ENCODE measurements at regions not wholly inside any gene's neighbourhood (a gene's known extent, or its start where the extent isn't known, plus 50 kb on each side); places are given as distances from the start of the nearest gene placed in this dataset.

DNA sequence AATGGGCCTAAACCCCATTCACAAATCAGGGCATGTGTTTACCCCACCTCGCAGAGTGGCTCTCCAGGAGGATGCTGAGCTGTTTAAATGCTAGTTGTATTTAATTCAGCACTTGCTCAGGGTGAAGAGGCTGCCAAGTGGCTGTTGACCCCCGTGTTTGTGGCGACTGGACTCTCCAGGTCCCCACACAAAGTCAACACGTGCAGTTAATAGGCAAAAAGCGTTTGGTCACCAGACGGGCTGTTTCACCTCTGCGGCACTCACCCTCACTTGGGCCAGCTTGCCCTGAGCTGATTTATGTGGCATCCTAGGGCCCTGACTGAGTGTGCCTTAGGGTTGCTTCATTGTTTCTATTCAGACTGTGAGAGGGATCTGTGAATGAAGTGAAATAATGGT lies 152.3 kb downstream of the GAS1 start:
- DNase-seq (no peak), ATAC-seq (no peak)
- Mint-ChIP-seq H3K36me3 (ENCODE audit: low read depth) (no peaks in the 10 kb centered on the region), H3K4me3 (no peak overlapping the region), H3K4me1 (no peaks in the 10 kb centered on the region), H3K9me3 (no peaks in the 10 kb centered on the region), H3K27ac (no peak overlapping the region), H3K27me3 (peaks cover 3% of the 10 kb centered on the region)

DNA sequence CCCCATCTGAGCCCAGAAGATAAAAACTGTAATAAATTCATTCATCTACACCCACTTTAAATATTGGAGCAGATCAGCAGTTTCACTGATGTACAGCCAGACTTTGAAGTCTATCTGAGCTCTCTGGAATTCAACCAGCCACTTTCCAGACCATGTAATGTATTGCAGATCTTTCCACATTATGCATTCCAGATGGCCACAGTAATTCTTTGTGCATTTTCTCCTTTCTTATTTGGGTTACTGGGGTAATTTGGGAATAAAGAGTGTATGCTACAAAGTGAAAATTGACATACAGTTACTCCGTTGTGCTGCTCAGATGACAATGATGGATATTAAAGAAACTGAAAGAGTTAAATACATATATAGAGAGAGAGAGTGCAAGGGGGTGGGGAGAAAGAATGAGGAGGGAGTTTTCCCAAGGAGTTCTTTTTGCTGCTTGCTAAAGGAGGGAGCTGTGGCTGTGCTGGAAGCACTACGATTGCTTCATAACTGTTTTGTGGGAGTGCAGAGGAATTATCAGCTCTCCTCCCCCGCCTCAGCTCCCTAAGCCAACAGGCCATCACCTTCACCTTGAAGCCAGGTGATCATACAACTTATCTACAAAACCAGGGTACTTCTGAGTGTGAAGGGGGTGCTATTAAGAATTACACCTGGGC lies 152.8 kb downstream of the GAS1 start:
- Mint-ChIP-seq H3K4me3 (no peak overlapping the region), H3K9me3 (no peaks in the 10 kb centered on the region), H3K4me1 (no peaks in the 10 kb centered on the region), H3K36me3 (ENCODE audit: low read depth) (no peaks in the 10 kb centered on the region), H3K27me3 (peaks cover 2% of the 10 kb centered on the region), H3K27ac (no peak overlapping the region)
- DNase-seq (no peak), ATAC-seq (no peak)

DNA sequence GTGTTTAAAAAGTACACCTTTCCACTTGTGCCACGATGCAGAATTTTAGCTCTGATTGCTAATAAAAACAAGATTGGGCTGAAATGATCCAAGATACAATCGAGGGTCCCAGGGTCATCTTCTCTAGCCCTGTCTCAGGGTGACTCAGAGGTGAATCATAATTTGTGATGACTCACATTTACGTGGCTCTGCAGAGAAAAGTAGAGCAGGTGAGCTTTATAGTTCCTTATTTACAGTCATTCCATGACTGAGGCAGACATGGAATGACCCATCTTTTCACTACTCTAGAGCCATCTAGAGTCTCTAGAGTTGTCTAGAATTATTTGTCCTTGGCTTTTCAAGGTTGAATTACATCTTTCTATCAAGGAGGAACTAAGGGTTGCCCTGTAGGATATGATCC lies 155.2 kb downstream of the GAS1 start:
- no peak for ATAC-seq
- Mint-ChIP-seq H3K4me1 (no peaks in the 10 kb centered on the region), H3K27me3 (peaks cover 2% of the 10 kb centered on the region), H3K9me3 (no peaks in the 10 kb centered on the region), H3K27ac (no peak overlapping the region), H3K4me3 (no peak overlapping the region), H3K36me3 (ENCODE audit: low read depth) (no peaks in the 10 kb centered on the region)
- DNase-seq, result no peak

DNA sequence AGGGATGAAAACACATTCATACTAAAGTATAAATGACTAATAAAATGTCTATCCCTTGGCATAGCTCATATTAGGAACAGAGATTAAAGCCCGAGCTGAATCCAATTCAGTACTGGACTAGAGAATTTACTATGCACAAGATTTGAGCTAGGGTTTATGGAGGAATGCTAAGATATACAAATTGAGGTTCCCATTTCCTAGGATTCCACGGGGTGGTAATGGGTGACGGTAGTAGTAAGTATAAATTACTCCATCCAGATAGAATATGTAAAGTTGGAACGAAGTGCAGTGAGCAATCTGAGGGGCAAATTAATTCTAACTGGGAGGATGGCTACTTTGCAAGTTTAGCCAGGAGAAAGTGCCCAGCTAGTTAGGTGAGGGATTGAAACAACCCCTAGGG lies 156.5 kb downstream of the GAS1 start:
- Mint-ChIP-seq H3K9me3 (no peaks in the 10 kb centered on the region), H3K27me3 (peaks cover 2% of the 10 kb centered on the region), H3K36me3 (ENCODE audit: low read depth) (no peaks in the 10 kb centered on the region), H3K4me1 (no peaks in the 10 kb centered on the region), H3K4me3 (no peak overlapping the region), H3K27ac (no peak overlapping the region)
- DNase-seq, result no peak
- no peak for ATAC-seq

DNA sequence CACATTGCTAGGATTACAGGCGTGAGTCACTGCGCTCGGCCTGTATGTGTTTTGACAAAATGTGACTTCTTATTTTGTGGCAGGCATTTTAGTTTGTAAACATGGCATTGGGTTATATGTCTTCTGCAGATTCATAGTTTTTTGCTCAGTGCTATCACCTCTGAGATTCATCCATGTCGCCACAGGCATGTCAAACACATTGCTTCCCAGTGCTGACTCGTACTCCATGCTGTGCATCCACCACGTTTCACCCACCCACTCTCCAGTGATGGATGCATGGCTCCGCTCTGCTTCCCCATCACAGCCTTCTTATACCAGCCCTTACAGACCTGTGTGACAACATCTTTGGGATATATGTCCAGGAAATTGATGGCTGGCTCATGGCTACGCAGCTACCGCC lies 158.8 kb downstream of the GAS1 start:
- Mint-ChIP-seq H3K4me1 (no peaks in the 10 kb centered on the region), H3K4me3 (no peak overlapping the region), H3K36me3 (ENCODE audit: low read depth) (no peaks in the 10 kb centered on the region), H3K27ac (no peak overlapping the region), H3K27me3 (peaks cover 4% of the 10 kb centered on the region), H3K9me3 (no peaks in the 10 kb centered on the region)
- DNase-seq (no peak), ATAC-seq (no peak)

DNA sequence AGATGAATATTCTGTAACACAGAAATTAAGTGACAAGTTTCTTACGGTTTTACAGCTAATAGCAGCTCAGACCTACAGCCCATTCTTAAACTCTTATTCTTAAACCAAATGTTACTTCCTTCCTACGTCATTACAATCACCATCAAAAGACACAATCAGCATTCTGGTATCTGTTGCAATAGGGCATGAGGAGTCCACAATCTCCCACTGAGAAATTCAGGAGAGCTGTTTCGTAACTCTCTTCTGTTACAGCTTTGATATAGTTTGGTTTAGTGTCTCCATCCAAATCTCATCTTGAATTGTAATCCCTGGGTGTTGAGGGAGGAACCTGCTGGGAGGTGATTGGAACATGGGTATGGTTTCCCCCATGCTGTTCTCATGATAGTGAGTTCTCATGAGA lies 163.4 kb downstream of the GAS1 start:
- Mint-ChIP-seq H3K9me3 (no peaks in the 10 kb centered on the region), H3K27me3 (peaks cover 8% of the 10 kb centered on the region), H3K36me3 (ENCODE audit: low read depth) (no peaks in the 10 kb centered on the region), H3K27ac (no peak overlapping the region), H3K4me1 (no peaks in the 10 kb centered on the region), H3K4me3 (no peak overlapping the region)
- ATAC-seq (no peak), DNase-seq (no peak)

DNA sequence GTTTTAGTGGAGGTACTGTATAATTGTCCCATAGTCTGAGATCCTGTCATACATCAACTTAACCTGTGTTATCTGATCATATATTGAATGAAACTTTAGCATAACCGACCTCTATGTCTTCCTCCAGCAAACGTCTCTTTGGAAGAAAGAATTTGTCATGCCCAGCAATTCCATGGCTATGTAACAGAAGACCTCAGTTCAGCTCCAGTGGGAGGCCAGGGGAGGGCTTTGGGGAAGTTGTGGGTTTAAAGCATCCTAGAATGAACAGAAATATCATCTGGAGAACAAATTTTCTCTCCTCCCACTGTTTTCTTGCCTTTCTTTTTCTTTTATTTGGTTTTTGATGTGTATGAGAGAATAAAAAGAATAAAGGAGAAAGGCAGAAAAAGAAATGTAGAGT lies 164.5 kb downstream of the GAS1 start:
- DNase-seq, result no peak
- Mint-ChIP-seq H3K9me3 (no peaks in the 10 kb centered on the region), H3K36me3 (ENCODE audit: low read depth) (no peaks in the 10 kb centered on the region), H3K27ac (no peak overlapping the region), H3K4me1 (no peaks in the 10 kb centered on the region), H3K4me3 (no peak overlapping the region), H3K27me3 (peaks cover 14% of the 10 kb centered on the region)
- ATAC-seq, result no peak

DNA sequence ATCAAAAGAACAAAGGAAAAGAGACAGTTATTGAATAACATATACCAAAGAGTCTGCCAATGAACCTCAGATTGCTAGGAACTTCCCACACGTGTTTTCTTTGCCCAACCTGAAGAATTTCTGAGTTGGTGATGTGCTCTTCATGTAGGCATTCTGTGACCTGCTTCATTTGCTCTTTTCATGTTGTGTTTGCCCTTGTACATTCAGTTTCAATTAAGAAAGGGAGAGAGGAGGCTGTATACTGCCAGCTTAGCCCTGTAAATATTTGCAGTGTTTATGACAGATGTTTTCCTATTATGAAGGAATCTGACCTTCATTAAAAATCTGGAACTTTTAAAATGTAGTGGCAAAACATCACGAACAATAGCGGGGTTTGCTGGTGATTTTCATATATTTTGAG lies 168.5 kb downstream of the GAS1 start:
- DNase-seq (no peak), ATAC-seq (no peak)
- H3K27ac Mint-ChIP-seq, result no peak overlapping the region
- H3K4me1 Mint-ChIP-seq, result no peaks in the 10 kb centered on the region
- H3K9me3 Mint-ChIP-seq, result no peaks in the 10 kb centered on the region
- H3K27me3 Mint-ChIP-seq, result peaks cover 11% of the 10 kb centered on the region
- H3K4me3 Mint-ChIP-seq, result no peak overlapping the region
- no peaks in the 10 kb centered on the region for H3K36me3 Mint-ChIP-seq (ENCODE audit: low read depth)

DNA sequence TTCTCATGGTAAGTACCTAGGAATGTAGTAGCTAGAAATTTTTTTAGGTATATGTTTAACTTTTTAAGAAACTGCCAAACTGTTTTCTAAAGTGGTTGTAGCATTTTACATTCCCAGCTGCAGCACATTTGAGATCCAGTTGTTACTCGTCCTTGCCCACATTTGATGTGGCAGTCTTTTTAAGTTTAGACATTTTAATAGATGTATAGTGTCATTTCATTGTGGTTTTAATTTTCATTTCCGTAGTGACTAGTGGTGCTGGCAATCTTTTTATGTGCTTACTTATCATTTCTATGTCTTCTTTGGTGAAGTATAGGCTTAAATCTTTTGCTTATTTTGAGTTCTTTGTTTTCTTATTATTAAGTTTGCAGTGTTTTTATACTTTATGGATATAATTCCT lies 171.6 kb downstream of the GAS1 start:
- no peak overlapping the region for H3K4me3 Mint-ChIP-seq
- no peaks in the 10 kb centered on the region for H3K36me3 Mint-ChIP-seq (ENCODE audit: low read depth)
- no peaks in the 10 kb centered on the region for H3K9me3 Mint-ChIP-seq
- H3K4me1 Mint-ChIP-seq, result no peaks in the 10 kb centered on the region
- ATAC-seq, result no peak
- H3K27ac Mint-ChIP-seq, result no peak overlapping the region
- peaks cover 8% of the 10 kb centered on the region for H3K27me3 Mint-ChIP-seq
- DNase-seq, result no peak

DNA sequence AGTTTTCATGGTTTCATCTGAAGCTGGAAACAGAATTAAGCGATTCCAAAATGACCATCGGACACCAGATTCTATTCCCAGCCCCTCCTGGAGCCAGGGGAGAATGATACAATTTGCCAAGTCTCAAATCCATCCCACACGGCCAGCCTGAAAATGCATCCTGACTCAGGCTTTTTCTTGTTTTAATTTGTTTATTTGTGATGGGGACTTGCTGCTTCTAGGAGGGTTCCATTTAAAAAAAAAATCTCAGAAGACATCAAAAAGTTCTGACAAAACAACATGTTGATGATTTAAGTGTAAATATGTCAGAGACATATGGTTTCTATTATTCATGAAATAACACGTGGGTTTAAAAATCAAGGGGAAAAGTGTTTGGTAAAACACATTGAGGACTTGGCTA lies 173.2 kb downstream of the GAS1 start:
- H3K4me1 Mint-ChIP-seq, result no peaks in the 10 kb centered on the region
- no peak overlapping the region for H3K27ac Mint-ChIP-seq
- no peak for ATAC-seq
- no peak overlapping the region for H3K4me3 Mint-ChIP-seq
- no peaks in the 10 kb centered on the region for H3K9me3 Mint-ChIP-seq
- DNase-seq, result no peak
- H3K36me3 Mint-ChIP-seq (ENCODE audit: low read depth), result no peaks in the 10 kb centered on the region
- peaks cover 8% of the 10 kb centered on the region for H3K27me3 Mint-ChIP-seq

DNA sequence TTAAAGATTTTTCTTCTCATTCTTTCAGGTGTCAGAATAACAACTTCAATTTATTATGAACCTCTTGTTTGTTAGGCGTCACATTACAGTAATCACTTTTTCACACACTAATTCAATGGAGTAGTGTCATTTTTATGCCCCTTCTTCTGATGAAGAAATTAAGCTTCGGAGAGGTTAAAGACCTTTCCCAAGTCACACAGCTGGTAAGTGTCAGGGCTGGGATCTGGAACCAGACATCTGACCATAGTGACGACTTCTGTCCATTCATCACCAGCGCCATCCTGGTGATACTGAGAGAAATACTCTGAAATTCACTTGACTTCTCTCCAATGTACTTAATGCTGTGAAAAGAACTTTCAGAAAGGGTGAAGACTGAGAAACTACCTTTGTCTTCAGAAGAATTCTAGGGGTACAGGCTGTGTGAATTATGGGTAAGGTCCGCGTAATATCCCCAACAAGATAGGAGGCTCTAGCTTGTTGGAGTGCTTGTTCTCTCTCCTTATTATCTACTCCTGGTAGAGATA lies 173.8 kb downstream of the GAS1 start:
- no peak for ATAC-seq
- no peaks in the 10 kb centered on the region for H3K4me1 Mint-ChIP-seq
- no peak overlapping the region for H3K4me3 Mint-ChIP-seq
- DNase-seq, result no peak
- no peak overlapping the region for H3K27ac Mint-ChIP-seq
- H3K27me3 Mint-ChIP-seq, result peaks cover 2% of the 10 kb centered on the region
- no peaks in the 10 kb centered on the region for H3K36me3 Mint-ChIP-seq (ENCODE audit: low read depth)
- no peaks in the 10 kb centered on the region for H3K9me3 Mint-ChIP-seq

DNA sequence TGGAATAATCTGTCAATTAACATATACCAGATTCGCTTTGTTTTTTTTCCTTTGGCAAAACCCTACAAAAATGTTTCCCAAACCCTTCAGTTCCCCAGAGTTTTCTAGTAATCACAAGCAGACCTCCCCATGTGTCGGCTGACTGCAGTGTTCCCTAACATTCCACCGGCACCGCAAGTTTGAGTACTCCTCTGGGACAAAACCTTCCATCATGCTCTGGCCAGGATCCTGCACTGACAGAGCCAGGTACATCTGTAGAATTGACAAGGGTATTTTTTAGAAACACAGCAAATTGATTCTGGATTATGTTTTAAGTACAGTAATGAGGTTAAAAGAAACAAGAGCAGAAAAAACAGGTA lies 174.7 kb downstream of the GAS1 start:
- Mint-ChIP-seq H3K9me3 (no peaks in the 10 kb centered on the region), H3K4me3 (no peak overlapping the region), H3K27me3 (no peaks in the 10 kb centered on the region), H3K36me3 (ENCODE audit: low read depth) (no peaks in the 10 kb centered on the region), H3K27ac (no peak overlapping the region), H3K4me1 (no peaks in the 10 kb centered on the region)
- ATAC-seq, result no peak
- DNase-seq, result no peak

DNA sequence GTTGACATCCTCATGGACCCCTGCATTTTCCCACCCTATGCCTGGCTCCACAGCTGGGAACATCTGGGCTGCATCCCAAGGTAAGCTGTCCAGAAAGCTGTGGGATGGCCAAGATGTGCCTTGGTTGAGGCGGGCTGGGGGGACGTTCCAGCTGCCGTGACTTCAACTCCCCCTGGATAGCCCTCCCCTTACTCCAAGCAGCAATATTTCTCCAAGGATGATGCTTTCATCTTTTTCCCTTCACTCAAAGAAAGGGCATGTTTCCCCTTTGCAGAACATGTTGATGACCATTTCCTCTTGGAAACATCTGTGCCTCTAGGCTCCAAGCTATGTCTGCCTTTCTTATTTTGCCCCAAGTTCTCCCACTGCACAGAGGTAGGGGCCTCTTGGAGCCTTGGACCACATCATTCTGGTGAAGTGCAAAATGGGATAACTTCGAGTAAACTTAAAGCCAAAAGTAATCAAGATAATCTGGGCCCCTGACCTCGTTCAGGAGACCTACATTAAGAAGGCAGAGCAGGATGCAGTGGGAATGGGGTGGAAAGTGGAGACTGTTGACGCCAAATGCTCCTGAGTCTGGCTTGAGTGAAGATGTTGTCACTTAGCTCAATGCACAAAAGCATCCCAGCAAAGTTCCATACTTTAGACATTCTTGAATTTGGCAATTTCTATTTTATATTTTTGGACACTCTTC lies 175.2 kb downstream of the GAS1 start:
- DNase-seq, result no peak
- Mint-ChIP-seq H3K9me3 (no peaks in the 10 kb centered on the region), H3K4me1 (no peaks in the 10 kb centered on the region), H3K36me3 (ENCODE audit: low read depth) (no peaks in the 10 kb centered on the region), H3K27ac (no peak overlapping the region), H3K27me3 (no peaks in the 10 kb centered on the region), H3K4me3 (no peak overlapping the region)
- ATAC-seq, result no peak

DNA sequence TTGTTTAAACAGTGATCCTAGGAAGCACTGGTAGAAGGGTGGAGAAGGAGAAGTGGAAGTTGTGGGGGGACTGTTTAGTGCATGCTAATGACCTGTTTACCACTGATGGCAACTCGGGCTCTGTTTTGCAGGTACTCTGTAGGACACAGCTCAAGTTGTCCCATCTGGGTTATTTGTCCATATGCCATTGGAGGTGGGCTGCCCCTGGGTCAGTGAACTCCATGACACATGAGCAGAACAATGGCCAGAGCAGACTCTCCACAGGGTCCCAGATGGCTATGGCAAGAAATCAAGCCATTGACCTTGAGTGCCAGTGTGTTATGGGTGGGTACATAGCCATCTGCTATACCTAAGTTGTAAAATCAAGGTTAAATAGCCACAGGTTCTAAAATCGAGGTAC lies 175.9 kb downstream of the GAS1 start:
- Mint-ChIP-seq H3K4me3 (no peak overlapping the region), H3K36me3 (ENCODE audit: low read depth) (no peaks in the 10 kb centered on the region), H3K4me1 (no peaks in the 10 kb centered on the region), H3K27ac (no peak overlapping the region), H3K9me3 (no peaks in the 10 kb centered on the region), H3K27me3 (no peaks in the 10 kb centered on the region)
- ATAC-seq (no peak), DNase-seq (no peak)

DNA sequence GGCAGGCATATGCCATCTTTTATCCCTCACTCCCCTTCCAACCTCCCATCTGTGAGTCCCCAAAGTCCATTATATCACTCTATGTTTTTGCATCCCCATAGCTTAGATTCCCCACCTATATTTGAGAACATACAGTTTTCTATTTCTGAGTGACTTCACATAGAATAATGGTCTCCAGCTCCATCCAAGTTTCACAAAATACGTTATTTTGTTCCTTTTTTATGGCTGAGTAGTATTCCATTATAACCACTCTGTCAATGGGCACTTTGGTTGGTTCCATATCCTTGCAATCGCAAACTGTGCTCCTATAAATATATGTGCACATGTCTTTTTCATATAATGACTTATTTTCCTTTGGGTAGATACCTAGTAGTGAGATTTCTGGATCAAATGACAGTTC lies 178.6 kb downstream of the GAS1 start:
- Mint-ChIP-seq H3K4me3 (no peak overlapping the region), H3K36me3 (ENCODE audit: low read depth) (no peaks in the 10 kb centered on the region), H3K4me1 (no peaks in the 10 kb centered on the region), H3K9me3 (no peaks in the 10 kb centered on the region), H3K27me3 (no peaks in the 10 kb centered on the region), H3K27ac (no peak overlapping the region)
- no peak for ATAC-seq
- no peak for DNase-seq

DNA sequence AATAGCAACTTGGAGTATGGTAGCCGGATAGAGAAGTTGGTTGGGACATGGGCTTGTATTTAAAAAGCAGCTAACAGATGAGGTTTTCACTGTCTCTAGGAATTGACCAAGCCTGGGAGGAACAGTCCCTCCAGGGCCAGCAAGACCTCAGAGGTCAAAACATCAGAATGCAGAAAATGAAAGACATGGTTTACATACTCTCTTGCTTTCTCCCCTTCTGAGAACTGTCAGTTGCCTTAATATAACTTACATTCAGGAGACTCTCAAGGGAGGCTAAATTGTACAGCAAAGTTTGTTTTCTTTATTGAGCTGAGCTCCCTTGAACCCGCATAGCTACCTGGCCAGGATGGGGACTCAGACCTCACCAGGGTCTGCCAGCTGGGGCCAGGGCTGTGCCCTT lies 179.3 kb downstream of the GAS1 start:
- DNase-seq (no peak), ATAC-seq (no peak)
- no peak overlapping the region for H3K27ac Mint-ChIP-seq
- no peaks in the 10 kb centered on the region for H3K27me3 Mint-ChIP-seq
- H3K9me3 Mint-ChIP-seq, result no peaks in the 10 kb centered on the region
- H3K4me3 Mint-ChIP-seq, result no peak overlapping the region
- no peaks in the 10 kb centered on the region for H3K4me1 Mint-ChIP-seq
- H3K36me3 Mint-ChIP-seq (ENCODE audit: low read depth), result no peaks in the 10 kb centered on the region

Data from activated naive CD8-positive, alpha-beta T cell treated with anti-CD3 and anti-CD28 coated beads, Interleukin-2, amount 50 U/mL, for 24 hours (primary cell).